BLaER1 (cell line): ENCODE measurements at regions not wholly inside any gene's neighbourhood (a gene's known extent, or its start where the extent isn't known, plus 50 kb on each side); places are given as distances from the start of the nearest gene placed in this dataset.
"Not testable (repeated sequence)": the region's sequence is repeated elsewhere in the genome, so short reads cannot be mapped to it uniquely, and the experiment has no call there.

Experiments
- H3K27ac ChIP-seq: shearing (Covaris generic); formaldehyde crosslinking; 2 replicates; pipeline ENCODE4 v1.8.1; 2022
- H3K27me3 ChIP-seq: shearing (Covaris generic); formaldehyde crosslinking; 2 replicates; pipeline ENCODE4 v1.8.1; 2022
- H3K36me3 ChIP-seq: shearing (Covaris generic); formaldehyde crosslinking; 2 replicates; pipeline ENCODE4 v1.8.1; 2022
- H3K4me1 ChIP-seq: shearing (Covaris generic); formaldehyde crosslinking; 2 replicates; pipeline ENCODE4 v1.8.1; 2022
- H3K4me2 ChIP-seq: shearing (Covaris generic); formaldehyde crosslinking; 2 replicates; pipeline ENCODE4 v1.8.1; 2022
- H3K4me3 ChIP-seq: shearing (Covaris generic); formaldehyde crosslinking; 2 replicates; pipeline ENCODE4 v1.8.1; 2022
- H3K9ac ChIP-seq: shearing (Covaris generic); formaldehyde crosslinking; 2 replicates; pipeline ENCODE4 v1.8.1; 2022
- H3K9me3 ChIP-seq: shearing (Covaris generic); formaldehyde crosslinking; 2 replicates; pipeline ENCODE4 v1.8.1; 2022
- H4K20me1 ChIP-seq: shearing (Covaris generic); formaldehyde crosslinking; 2 replicates; pipeline ENCODE4 v1.8.1; 2022
- Cebpa-rat ChIP-seq: shearing (Covaris generic); IDR thresholded peaks from 2 replicates; pipeline ENCODE4 v1.8.1; 2022

- H3K9me3 ChIP-seq: no peaks in the 10 kb centered on the region
- no peaks in the 10 kb centered on the region for H3K36me3 ChIP-seq
- H3K27ac ChIP-seq: no peak overlapping the region
- no peaks in the 10 kb centered on the region for H3K27me3 ChIP-seq
- H4K20me1 ChIP-seq: no peaks in the 10 kb centered on the region
- H3K4me3 ChIP-seq: no peak overlapping the region
- TF ChIP-seq Cebpa-rat: no peak
- H3K4me1 ChIP-seq: no peaks in the 10 kb centered on the region
- no peak overlapping the region for H3K4me2 ChIP-seq
- no peak overlapping the region for H3K9ac ChIP-seq
Observed at GRCh38 chr18:22290004-22290403, 120.6 kb downstream of the GATA6 start.

GRCh38 chr18:22286585-22286984 is 117.2 kb downstream of the GATA6 start:
- Histone ChIP-seq H3K9ac (no peak overlapping the region), H3K4me2 (no peak overlapping the region), H3K27me3 (no peaks in the 10 kb centered on the region), H4K20me1 (no peaks in the 10 kb centered on the region), H3K27ac (no peak overlapping the region), H3K4me1 (no peaks in the 10 kb centered on the region), H3K9me3 (no peaks in the 10 kb centered on the region), H3K36me3 (no peaks in the 10 kb centered on the region), H3K4me3 (no peak overlapping the region)
- no peak for TF ChIP-seq Cebpa-rat

- Histone ChIP-seq H3K36me3 (no peaks in the 10 kb centered on the region), H3K27me3 (no peaks in the 10 kb centered on the region), H3K27ac (no peak overlapping the region), H3K9ac (no peak overlapping the region), H3K4me3 (no peak overlapping the region), H4K20me1 (no peaks in the 10 kb centered on the region), H3K9me3 (no peaks in the 10 kb centered on the region), H3K4me2 (no peak overlapping the region), H3K4me1 (no peaks in the 10 kb centered on the region)
- no peak for TF ChIP-seq Cebpa-rat
Observed at GRCh38 chr18:22285361-22286140, 116.2 kb downstream of the GATA6 start.

GRCh38 chr18:22284581-22285360 is 115.4 kb downstream of the GATA6 start:
- no peak overlapping the region for H3K4me3 ChIP-seq
- no peaks in the 10 kb centered on the region for H3K9me3 ChIP-seq
- no peak overlapping the region for H3K27ac ChIP-seq

GRCh38 chr18:22283855-22284254 is 114.5 kb downstream of the GATA6 start:
- H4K20me1 ChIP-seq, H3K4me1 ChIP-seq, H3K27me3 ChIP-seq, H3K27ac ChIP-seq, H3K36me3 ChIP-seq, H3K9me3 ChIP-seq, H3K4me2 ChIP-seq, H3K9ac ChIP-seq, H3K4me3 ChIP-seq: not testable (repeated sequence)

More at GRCh38 chr18:22284581-22285360, 115.4 kb downstream of the GATA6 start:
- no peak for TF ChIP-seq Cebpa-rat
- no peaks in the 10 kb centered on the region for H3K27me3 ChIP-seq
- H3K36me3 ChIP-seq: no peaks in the 10 kb centered on the region
- no peak overlapping the region for H3K4me2 ChIP-seq
- H3K4me1 ChIP-seq: no peaks in the 10 kb centered on the region
- H4K20me1 ChIP-seq: no peaks in the 10 kb centered on the region
- no peak overlapping the region for H3K9ac ChIP-seq

- no peak overlapping the region for H3K4me3 ChIP-seq
- TF ChIP-seq Cebpa-rat: no peak
- no peak overlapping the region for H3K4me2 ChIP-seq
- H3K9me3 ChIP-seq: no peaks in the 10 kb centered on the region
- no peaks in the 10 kb centered on the region for H4K20me1 ChIP-seq
- H3K36me3 ChIP-seq: no peaks in the 10 kb centered on the region
- H3K27me3 ChIP-seq: no peaks in the 10 kb centered on the region
- H3K4me1 ChIP-seq: no peaks in the 10 kb centered on the region
- H3K27ac ChIP-seq: no peak overlapping the region
- no peak overlapping the region for H3K9ac ChIP-seq
Observed at GRCh38 chr18:22283397-22283796, 114.0 kb downstream of the GATA6 start.

- H3K9ac ChIP-seq: no peak overlapping the region
- H4K20me1 ChIP-seq: no peaks in the 10 kb centered on the region
- H3K4me3 ChIP-seq: no peak overlapping the region
- H3K9me3 ChIP-seq: no peaks in the 10 kb centered on the region
- no peak for TF ChIP-seq Cebpa-rat
- H3K4me2 ChIP-seq: no peak overlapping the region
- no peaks in the 10 kb centered on the region for H3K4me1 ChIP-seq
- H3K27ac ChIP-seq: no peak overlapping the region
- H3K27me3 ChIP-seq: no peaks in the 10 kb centered on the region
- no peaks in the 10 kb centered on the region for H3K36me3 ChIP-seq
Observed at GRCh38 chr18:22283116-22283395, 113.7 kb downstream of the GATA6 start.

DNA sequence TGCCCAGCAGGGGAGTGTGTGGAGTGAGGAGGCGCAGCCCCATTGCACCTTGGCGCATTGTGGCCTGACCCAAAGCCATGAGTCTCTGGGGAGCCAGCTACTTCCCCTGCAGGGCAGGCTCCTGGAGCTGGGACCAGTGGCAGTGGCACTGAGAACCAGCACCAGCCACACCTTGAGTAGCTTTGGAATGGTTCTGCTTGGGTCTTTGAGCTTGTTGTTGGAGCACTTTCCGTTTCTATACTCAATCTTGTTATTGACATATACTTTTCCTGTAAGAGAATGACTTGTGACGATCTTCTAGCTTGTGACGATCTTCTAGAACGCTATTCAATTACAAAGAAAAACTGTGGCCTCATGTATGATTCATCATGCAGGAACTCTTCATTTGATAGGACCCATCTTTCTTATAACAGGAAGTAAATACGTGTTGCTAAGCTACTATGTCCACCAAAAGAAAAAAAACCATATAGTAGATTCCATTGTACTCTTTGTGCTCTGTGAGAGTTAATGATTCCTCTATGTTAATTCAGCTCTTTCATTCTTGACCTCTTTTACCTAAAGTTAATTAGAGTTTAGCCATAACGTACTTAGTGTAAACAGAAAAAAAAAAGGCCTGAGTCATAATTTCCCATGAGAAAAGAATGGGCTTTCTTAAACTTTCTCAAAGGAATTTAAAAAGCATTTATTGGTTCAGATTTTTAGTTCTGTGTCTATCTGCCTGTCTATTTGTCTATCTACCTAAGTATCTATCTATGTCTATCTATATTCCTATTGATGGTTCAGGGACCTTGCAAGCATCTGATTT is 113.1 kb downstream of the GATA6 start:
- Histone ChIP-seq H3K4me3 (no peak overlapping the region), H3K9ac (no peak overlapping the region), H3K36me3 (no peaks in the 10 kb centered on the region), H3K4me2 (no peak overlapping the region), H4K20me1 (no peaks in the 10 kb centered on the region), H3K4me1 (no peaks in the 10 kb centered on the region), H3K27me3 (no peaks in the 10 kb centered on the region), H3K27ac (no peak overlapping the region), H3K9me3 (no peaks in the 10 kb centered on the region)
- no peak for TF ChIP-seq Cebpa-rat

DNA sequence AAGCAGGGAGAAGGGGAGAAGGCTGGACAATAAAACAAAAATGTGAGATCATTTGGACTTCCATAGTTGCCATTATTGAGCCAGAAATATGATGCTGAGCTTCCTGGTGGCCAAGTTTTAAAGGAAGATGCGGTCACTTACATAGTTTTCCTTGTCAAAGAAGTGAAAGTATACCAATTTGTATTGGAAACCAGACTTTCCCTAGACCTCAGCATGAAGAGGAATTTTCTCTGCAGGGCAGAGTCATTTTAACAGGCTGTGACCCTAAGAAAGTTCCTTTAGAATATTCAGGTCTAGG is 111.0 kb downstream of the GATA6 start:
- TF ChIP-seq Cebpa-rat: no peak
- H3K9me3 ChIP-seq: no peaks in the 10 kb centered on the region
- no peaks in the 10 kb centered on the region for H3K27me3 ChIP-seq
- no peaks in the 10 kb centered on the region for H4K20me1 ChIP-seq
- no peak overlapping the region for H3K27ac ChIP-seq
- no peak overlapping the region for H3K4me3 ChIP-seq
- no peak overlapping the region for H3K9ac ChIP-seq
- H3K36me3 ChIP-seq: no peaks in the 10 kb centered on the region
- no peak overlapping the region for H3K4me2 ChIP-seq
- H3K4me1 ChIP-seq: no peaks in the 10 kb centered on the region

DNA sequence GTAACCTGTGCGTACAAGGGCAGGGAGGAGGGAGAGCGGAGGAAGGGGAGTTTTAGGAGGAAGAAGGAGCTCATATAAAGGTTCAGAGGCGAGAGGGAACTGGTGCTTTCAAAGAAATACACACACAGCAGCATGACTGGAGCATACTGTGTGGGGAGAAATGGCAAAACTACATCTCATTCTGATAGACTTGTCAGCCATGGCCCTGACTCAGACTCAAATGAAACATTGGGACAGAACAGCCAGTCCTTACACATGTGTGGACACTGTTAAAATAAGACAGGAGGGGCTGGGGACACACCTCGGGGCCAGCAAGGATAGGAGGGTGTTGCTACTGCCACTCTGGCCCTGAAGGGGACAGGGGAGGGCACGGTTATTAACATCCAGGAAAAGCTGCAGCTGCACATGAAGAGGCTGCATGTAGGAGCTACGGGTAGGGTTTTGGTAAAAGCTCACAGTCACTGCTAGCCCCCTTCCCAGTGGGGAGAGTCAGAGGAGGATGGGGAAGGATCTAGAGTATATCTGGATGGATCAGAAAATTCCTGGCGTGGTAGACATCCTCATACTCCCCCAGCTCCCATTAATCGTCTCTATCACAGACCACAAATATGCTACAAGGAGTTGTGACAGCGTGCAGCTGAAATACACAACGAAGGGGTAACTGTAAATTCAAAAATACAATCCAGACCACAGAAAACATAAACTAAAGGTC is 110.5 kb downstream of the GATA6 start:
- Histone ChIP-seq H3K4me3 (no peak overlapping the region), H3K36me3 (no peaks in the 10 kb centered on the region), H3K4me2 (no peak overlapping the region), H3K9me3 (no peaks in the 10 kb centered on the region), H3K4me1 (no peaks in the 10 kb centered on the region), H3K9ac (no peak overlapping the region), H3K27ac (no peak overlapping the region), H3K27me3 (no peaks in the 10 kb centered on the region), H4K20me1 (no peaks in the 10 kb centered on the region)
- TF ChIP-seq Cebpa-rat: no peak
